Activated naive CD4-positive, alpha-beta T cell treated with anti-CD3 and anti-CD28 coated beads for 36 hours (primary cell): ENCODE measurements at regions not wholly inside any gene's neighbourhood (a gene's known extent, or its start where the extent isn't known, plus 50 kb on each side); places are given as distances from the start of the nearest gene placed in this dataset.
"Not testable (repeated sequence)": the region's sequence is repeated elsewhere in the genome, so short reads cannot be mapped to it uniquely, and the experiment has no call there.

Experiments
- CTCF ChIA-PET: fragments of 350-600 bp; sonication (Branson Sonifier 250); formaldehyde crosslinking; loops from one replicate; lab custom pipeline; 2021; ENCODE audit warnings: antibody characterized with exemption; lab: Charles Lee
- DNase-seq: peaks from one replicate; pipeline ENCODE4 v3.0.0-alpha.2; 2020
- H3K27ac Mint-ChIP-seq: one replicate; pipeline ENCODE4 v1.8.0; 2021; ENCODE audit warnings: mild to moderate bottlenecking, mixed read lengths
- H3K27me3 Mint-ChIP-seq: one replicate; pipeline ENCODE4 v1.8.0; 2021; ENCODE audit warnings: low read depth, mixed read lengths
- H3K36me3 Mint-ChIP-seq: one replicate; pipeline ENCODE4 v1.8.0; 2021; ENCODE audit warnings: low read depth, mixed read lengths
- H3K4me1 Mint-ChIP-seq: one replicate; pipeline ENCODE4 v1.8.0; 2021; ENCODE audit warnings: low read depth, mixed read lengths
- H3K4me3 Mint-ChIP-seq: one replicate; pipeline ENCODE4 v1.8.0; 2021; ENCODE audit warnings: mild to moderate bottlenecking, moderate library complexity, mixed read lengths
- H3K9me3 Mint-ChIP-seq: one replicate; pipeline ENCODE4 v1.8.0; 2021; ENCODE audit warnings: mixed read lengths
- intact Hi-C: fragments of 100-400 bp; cut with micrococcal nuclease; formaldehyde crosslinking; loops from one replicate; pipeline ENCODE4 v1.15.1; 2023

DNA sequence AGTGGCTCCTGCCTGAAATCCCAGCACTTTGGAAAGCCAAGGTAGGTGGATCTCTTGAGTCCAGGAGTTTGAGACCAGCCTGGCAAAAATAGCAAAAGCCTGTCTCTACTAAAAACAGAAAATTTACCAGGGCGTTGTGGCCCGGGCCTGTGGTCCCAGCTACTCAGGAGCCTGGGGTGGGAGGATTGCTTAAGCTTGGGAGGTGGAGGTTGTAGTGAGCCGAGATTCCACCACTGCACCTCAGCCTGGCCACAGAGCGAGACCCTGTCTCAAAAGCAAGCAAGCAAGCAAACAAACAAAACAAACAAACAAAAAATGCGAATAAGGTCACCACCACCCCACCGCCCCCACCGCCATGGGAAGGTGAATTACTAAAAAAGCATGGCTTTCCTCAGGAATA is 238.7 kb downstream of the ATXN7L3B start:
- H3K27me3 Mint-ChIP-seq: no peaks in the 10 kb centered on the region
- CTCF ChIA-PET: interaction anchor here (0.6 kb wide), 1 partner anchor 43 kb away, joined by 3 read pairs; no protein-coding TSS in a partner anchor
- no peaks in the 10 kb centered on the region for H3K4me1 Mint-ChIP-seq
- H3K9me3 Mint-ChIP-seq: no peaks in the 10 kb centered on the region
- intact Hi-C loops: no loop called here
- no peak overlapping the region for H3K27ac Mint-ChIP-seq
- H3K4me3 Mint-ChIP-seq: no peak overlapping the region
- DNase-seq: no peak
- H3K36me3 Mint-ChIP-seq: no peaks in the 10 kb centered on the region

DNA sequence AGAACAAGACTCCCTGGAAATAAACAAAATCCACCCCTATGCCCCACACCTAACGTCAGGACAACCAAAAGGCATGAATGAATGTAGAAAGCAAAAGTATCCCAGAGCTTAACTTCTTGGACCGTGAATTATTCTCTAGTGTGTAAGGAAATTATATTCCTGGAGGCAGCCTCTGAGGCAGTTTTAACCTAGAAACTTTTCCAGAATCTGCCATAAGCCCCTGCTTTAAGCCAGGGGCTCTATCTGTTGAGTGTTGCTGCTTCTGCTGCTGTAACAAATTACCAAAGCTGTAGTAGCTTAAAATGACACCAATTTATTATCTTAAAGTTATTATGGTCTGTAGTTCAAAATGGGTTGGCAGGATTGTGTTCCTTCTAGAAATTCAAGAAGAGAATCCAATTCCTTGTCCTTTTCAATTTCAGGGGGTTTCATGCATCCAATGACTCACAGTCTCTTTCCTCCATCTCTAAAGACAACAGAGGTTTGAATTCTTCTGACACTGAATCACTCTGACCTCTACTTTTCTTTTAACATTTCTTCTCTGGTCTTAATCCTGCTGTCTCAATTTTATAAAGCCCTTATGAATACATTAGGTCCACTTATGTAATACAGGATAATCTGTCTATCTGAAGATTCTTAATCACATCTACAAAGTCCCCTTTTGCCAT is 242.7 kb downstream of the ATXN7L3B start:
- DNase-seq: no peak
- H3K36me3 Mint-ChIP-seq: no peaks in the 10 kb centered on the region
- intact Hi-C loops: no loop called here
- CTCF ChIA-PET: no interaction called here
- H3K27ac Mint-ChIP-seq: no peak overlapping the region
- H3K27me3 Mint-ChIP-seq: no peaks in the 10 kb centered on the region
- no peaks in the 10 kb centered on the region for H3K9me3 Mint-ChIP-seq
- no peak overlapping the region for H3K4me3 Mint-ChIP-seq
- no peaks in the 10 kb centered on the region for H3K4me1 Mint-ChIP-seq

DNA sequence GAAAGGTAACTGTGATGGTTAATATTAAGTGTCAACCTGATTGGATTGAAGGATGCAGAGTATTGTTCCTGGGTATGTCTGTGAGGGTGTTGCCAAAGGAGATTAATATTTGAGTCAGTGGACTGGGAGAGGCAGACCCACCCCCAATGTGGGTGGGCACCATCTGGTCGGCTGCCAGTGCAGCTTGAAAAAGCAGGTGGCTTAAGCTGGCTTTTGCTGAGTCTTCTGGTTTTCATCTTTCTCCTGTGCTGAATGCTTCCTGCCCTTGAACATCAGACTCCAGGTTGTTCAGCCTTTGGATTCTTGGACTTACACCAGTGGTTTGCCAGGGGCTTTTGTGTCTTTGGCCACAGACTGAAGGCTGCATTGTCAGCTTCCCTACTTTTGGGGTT is 243.2 kb downstream of the ATXN7L3B start:
- CTCF ChIA-PET, H3K27ac Mint-ChIP-seq, H3K9me3 Mint-ChIP-seq, H3K36me3 Mint-ChIP-seq, DNase-seq, H3K4me3 Mint-ChIP-seq, H3K27me3 Mint-ChIP-seq, H3K4me1 Mint-ChIP-seq, intact Hi-C loops: not testable (repeated sequence)

DNA sequence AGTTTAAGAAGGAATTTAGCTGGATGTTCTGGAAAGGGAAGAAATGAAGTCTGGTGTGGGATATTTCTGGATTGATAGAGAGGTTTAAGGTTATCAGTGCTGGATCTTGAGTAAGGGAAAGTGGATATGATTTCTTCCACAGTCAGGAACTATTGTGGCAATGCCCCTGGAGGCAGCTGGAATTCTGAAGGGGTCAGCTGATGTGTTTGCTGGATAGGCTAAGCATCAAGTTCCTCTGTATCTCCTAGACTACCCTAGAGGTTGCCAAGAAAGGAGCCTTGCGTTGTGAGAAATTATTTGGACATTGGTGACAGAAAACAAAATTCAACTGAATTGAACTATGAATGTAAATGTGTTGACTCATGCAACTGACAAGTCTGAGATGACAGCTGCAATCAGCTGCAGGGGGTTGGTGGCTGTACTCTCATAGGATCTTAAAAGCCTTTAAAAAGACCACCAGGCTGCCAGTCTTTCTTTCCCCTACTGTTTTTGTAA is 244.4 kb downstream of the ATXN7L3B start:
- Mint-ChIP-seq H3K4me3 (no peak overlapping the region), H3K27me3 (peaks cover 2% of the 10 kb centered on the region), H3K4me1 (no peaks in the 10 kb centered on the region), H3K27ac (no peak overlapping the region), H3K9me3 (no peaks in the 10 kb centered on the region), H3K36me3 (no peaks in the 10 kb centered on the region)
- intact Hi-C loops: no loop called here
- DNase-seq: no peak
- CTCF ChIA-PET: no interaction called here

DNA sequence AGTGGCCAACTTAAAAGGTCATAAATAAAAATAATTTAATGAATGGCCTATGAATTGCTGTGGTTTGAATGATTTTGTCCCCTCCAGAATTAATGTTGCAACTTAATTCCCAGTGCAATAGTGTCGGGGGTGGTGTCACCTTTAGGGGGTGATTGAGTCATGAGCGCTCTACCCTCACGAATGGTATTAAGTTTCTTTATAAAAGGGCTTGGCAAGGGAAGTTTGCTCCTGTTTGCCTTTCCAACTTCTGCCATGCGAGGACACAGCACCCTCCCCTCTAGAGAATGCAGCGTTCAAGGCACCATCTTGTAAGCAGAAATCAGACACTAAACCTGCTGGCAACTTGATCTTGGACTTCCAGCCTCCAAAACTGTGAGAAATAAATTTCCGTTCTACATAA is 253.3 kb downstream of the ATXN7L3B start:
- intact Hi-C loops: no loop called here
- no peak overlapping the region for H3K4me3 Mint-ChIP-seq
- H3K36me3 Mint-ChIP-seq: no peaks in the 10 kb centered on the region
- H3K27ac Mint-ChIP-seq: no peak overlapping the region
- H3K27me3 Mint-ChIP-seq: peaks cover 4% of the 10 kb centered on the region
- DNase-seq: no peak
- H3K9me3 Mint-ChIP-seq: no peaks in the 10 kb centered on the region
- no peaks in the 10 kb centered on the region for H3K4me1 Mint-ChIP-seq
- CTCF ChIA-PET: no interaction called here

DNA sequence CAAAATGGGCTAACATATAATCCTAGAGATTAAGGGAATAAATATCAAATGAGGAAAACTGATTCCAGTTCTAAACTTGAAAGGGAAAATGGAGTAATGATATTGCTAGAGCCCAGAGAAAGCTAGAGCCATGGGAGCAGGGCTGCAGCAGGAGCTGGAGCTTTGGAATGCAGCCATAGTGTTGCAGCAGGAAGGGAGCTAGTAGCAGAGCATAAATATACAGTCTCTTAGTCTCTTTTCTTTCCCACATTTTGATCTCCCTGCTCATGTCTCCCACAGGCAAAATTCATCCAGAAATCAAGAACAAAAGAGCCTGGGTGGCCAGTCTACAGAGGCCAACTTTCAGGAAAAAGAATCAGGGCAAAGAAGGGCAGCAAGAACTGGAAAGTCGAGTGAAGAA is 253.7 kb downstream of the ATXN7L3B start:
- H3K36me3 Mint-ChIP-seq: no peaks in the 10 kb centered on the region
- H3K9me3 Mint-ChIP-seq: no peaks in the 10 kb centered on the region
- H3K4me1 Mint-ChIP-seq: no peaks in the 10 kb centered on the region
- CTCF ChIA-PET: no interaction called here
- no peak for DNase-seq
- no peak overlapping the region for H3K27ac Mint-ChIP-seq
- intact Hi-C loops: no loop called here
- H3K4me3 Mint-ChIP-seq: no peak overlapping the region
- peaks cover 4% of the 10 kb centered on the region for H3K27me3 Mint-ChIP-seq

DNA sequence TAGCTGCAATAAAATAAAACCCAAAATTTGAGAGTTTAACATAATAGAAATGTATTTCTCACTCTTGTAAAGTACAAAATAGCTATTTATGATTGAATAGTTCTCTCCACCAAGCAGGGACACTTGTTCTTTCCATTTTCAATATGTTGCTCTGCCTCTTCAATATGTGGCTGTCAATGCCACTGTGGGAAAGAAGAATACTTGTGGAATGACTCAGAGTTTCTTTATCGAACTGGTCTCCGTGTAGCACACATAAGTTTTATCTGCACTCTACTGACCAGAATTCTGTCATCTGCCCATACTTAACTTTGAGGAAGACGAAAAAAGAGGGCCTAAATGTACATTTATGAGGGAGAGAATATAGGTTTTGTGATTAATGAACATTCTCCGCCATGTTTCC is 256.9 kb downstream of the ATXN7L3B start:
- no peak for DNase-seq
- H3K4me3 Mint-ChIP-seq: no peak overlapping the region
- H3K36me3 Mint-ChIP-seq: no peaks in the 10 kb centered on the region
- no peak overlapping the region for H3K27ac Mint-ChIP-seq
- CTCF ChIA-PET: no interaction called here
- intact Hi-C loops: no loop called here
- peaks cover 1% of the 10 kb centered on the region for H3K9me3 Mint-ChIP-seq
- no peaks in the 10 kb centered on the region for H3K27me3 Mint-ChIP-seq
- H3K4me1 Mint-ChIP-seq: no peaks in the 10 kb centered on the region

DNA sequence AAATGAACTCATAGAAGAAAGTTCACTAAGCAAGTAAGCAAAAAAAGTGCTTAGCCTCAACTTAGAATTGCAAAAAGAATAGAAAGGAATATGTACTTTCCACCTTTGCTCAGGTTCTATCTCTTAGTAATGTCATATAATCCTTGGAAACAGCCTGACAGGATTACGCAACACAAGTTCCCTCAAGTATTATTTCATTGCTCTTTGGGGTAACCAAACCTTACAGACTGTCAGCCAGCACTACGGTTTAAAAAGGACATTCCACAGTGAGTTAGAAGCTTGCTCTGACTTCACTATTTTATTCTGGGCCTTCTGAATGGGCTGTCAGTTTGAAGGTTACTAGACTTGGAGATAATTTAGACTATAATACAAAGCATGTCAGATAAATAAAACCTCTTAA is 264.0 kb downstream of the ATXN7L3B start:
- Mint-ChIP-seq H3K27me3 (no peaks in the 10 kb centered on the region), H3K4me3 (no peak overlapping the region), H3K27ac (no peak overlapping the region), H3K9me3 (peaks cover 1% of the 10 kb centered on the region), H3K36me3 (no peaks in the 10 kb centered on the region), H3K4me1 (no peaks in the 10 kb centered on the region)
- no peak for DNase-seq
- intact Hi-C loops: no loop called here
- CTCF ChIA-PET: interaction anchor here (0.6 kb wide), 1 partner anchor 267 kb away, joined by 4 read pairs; no protein-coding TSS in a partner anchor

DNA sequence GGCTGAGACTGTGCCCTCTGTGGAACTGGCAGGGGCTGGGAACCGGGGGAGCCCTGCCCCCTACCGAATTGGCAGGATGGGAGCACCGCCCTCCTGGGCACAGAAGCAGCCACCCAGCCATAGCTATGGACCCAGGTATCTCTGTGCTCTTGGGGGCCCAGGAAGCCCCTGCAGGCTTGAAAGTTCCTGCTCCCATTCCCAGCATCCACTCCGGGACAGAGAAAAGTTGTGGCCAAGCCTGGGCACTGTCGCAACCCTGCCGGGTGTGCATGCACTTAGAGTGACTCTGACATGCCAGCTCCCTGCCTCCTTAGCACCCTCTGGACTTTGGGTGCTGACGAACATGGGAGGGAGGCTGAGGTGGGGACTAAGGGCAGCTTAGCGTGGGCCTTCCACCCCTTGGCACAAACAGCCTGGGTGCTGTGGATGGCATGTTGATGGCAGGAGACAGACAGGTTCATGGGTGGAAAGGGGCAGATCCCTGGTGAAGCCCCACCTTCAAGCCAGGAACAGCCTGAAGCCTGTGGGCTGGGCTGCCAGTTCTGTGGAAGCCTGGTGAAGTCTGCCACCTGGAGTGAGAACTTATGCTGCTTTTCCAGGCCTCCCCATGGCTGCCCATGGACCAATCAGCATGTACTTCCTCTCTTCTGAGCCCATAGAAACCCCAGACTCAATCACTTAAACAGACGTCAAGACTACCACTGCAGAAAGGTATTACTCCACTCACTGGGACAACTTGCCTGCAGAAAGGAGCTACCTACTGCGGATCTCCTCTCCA is 279.0 kb downstream of the ATXN7L3B start:
- Mint-ChIP-seq H3K27ac (no peak overlapping the region), H3K9me3 (peaks cover 11% of the 10 kb centered on the region), H3K27me3 (no peaks in the 10 kb centered on the region), H3K4me3 (no peak overlapping the region), H3K4me1 (no peaks in the 10 kb centered on the region), H3K36me3 (no peaks in the 10 kb centered on the region)
- CTCF ChIA-PET: no interaction called here
- intact Hi-C loops: no loop called here
- DNase-seq: no peak

DNA sequence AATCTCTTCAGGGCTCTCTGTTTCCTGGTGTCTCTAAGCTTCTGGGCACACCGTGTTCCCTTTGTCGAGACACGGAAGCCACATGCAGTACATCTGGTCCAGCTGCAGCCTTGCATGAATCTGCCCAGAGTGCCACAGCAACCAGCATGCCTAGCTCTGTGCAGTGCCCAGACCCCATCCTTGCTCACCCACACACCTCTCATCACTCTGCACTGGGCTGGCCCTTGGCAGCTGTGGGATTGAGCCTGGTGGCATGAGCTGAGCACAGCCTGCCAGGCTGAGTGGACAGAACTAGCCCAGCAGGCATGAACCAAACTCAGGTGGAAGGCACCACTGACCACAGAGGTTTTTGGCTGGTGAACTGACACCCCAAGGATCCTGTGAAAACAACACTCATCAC is 279.9 kb downstream of the ATXN7L3B start:
- intact Hi-C loops: no loop called here
- Mint-ChIP-seq H3K27me3 (no peaks in the 10 kb centered on the region), H3K9me3 (peaks cover 11% of the 10 kb centered on the region), H3K4me3 (no peak overlapping the region), H3K36me3 (no peaks in the 10 kb centered on the region), H3K27ac (no peak overlapping the region), H3K4me1 (no peaks in the 10 kb centered on the region)
- no peak for DNase-seq
- CTCF ChIA-PET: no interaction called here

DNA sequence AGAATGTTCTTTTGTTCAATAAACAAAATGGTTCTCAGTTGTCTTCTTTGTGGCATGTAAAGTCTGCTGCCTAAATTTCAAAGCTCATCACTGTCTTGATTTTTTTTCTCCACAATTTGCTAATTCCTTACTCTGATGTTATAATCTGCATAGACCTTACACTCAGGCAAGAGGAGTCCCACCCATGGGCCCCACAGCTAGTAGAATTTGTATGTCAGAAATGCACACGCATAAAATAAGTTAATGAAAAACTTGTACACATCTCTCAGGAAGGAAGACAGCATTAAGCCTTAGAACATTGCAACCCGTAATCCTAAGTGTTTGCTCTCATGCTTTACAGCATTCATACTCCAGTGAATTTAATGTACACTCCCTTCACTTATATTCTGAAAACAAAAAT is 280.8 kb downstream of the ATXN7L3B start:
- CTCF ChIA-PET: no interaction called here
- Mint-ChIP-seq H3K9me3 (peaks cover 11% of the 10 kb centered on the region), H3K27me3 (no peaks in the 10 kb centered on the region), H3K4me1 (no peaks in the 10 kb centered on the region), H3K4me3 (no peak overlapping the region), H3K27ac (no peak overlapping the region), H3K36me3 (no peaks in the 10 kb centered on the region)
- intact Hi-C loops: no loop called here
- DNase-seq: no peak

DNA sequence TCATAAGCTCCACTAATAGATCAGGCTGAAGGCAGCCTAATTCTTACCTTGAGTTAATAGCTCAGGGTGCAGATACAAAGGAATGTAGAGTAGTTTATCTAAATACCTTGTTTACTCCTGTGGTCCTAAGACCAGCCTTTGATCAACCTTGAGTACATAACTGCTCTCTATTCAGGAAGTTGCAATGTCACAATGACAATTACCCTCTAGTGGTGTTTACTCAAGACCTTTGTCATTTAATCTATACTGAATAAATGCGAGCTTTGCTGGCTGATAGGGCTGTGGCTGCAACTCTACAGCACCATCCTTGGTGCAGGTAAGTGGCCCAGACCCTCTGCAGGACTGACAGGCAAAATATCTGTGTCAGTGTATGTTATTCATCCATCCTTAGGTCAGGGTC is 282.7 kb downstream of the ATXN7L3B start:
- no peak overlapping the region for H3K4me3 Mint-ChIP-seq
- no peak overlapping the region for H3K27ac Mint-ChIP-seq
- CTCF ChIA-PET: interaction anchor here (0.6 kb wide), 1 partner anchor 821 kb away, joined by 3 read pairs; no protein-coding TSS in a partner anchor
- intact Hi-C loops: no loop called here
- no peak for DNase-seq
- no peaks in the 10 kb centered on the region for H3K4me1 Mint-ChIP-seq
- H3K36me3 Mint-ChIP-seq: no peaks in the 10 kb centered on the region
- H3K9me3 Mint-ChIP-seq: peaks cover 3% of the 10 kb centered on the region
- no peaks in the 10 kb centered on the region for H3K27me3 Mint-ChIP-seq

DNA sequence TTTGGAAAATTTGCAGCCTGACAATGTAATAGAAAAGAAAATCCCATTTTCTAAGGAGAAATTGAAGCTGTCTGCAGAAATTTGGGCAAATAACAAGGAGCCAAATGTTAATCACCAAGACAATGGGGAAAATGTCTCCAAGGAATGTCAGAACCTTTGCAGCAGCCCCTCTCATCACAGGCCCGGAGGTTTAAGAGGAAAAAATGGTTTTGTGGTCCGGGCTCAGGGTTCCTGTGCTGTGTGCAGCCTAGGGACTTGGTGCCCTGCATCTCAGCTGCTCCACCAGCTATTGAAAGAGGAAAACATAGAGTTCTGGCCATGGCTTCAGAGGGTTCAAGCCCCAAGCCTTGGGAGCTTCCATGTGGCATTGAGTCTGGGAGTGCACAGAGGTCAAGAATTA is 298.9 kb downstream of the ATXN7L3B start:
- Mint-ChIP-seq H3K4me3 (no peak overlapping the region), H3K9me3 (peaks cover 7% of the 10 kb centered on the region), H3K27ac (no peak overlapping the region), H3K4me1 (no peaks in the 10 kb centered on the region), H3K27me3 (no peaks in the 10 kb centered on the region), H3K36me3 (no peaks in the 10 kb centered on the region)
- DNase-seq: no peak
- CTCF ChIA-PET: no interaction called here
- intact Hi-C loops: no loop called here
